T-helper 1 cell treated with Interleukin-12 subunit alpha and Interleukin-12 subunit beta and Interleukin-4 antibody, amounts not matched to agents 30 ng/mL and 1 ng/mL, for 36 hours (primary cell): ENCODE measurements at regions not wholly inside any gene's neighbourhood (a gene's known extent, or its start where the extent isn't known, plus 50 kb on each side); places are given as distances from the start of the nearest gene placed in this dataset.

Experiments
- intact Hi-C: fragments of 100-400 bp; cut with micrococcal nuclease; formaldehyde crosslinking; loops from one replicate; pipeline ENCODE4 v1.15.1; 2024

- intact Hi-C loops = no loop called here
Measured at GRCh38 chr4:83172371-83172770, 57.8 kb upstream of the PLAC8 start.

- intact Hi-C loops = no loop called here
Measured at GRCh38 chr4:83171436-83172039, 57.0 kb upstream of the PLAC8 start.

GRCh38 chr4:83170952-83171399 lies 56.4 kb upstream of the PLAC8 start:
- intact Hi-C loops = no loop called here
